A673 (cell line): ENCODE measurements at regions not wholly inside any gene's neighbourhood (a gene's known extent, or its start where the extent isn't known, plus 50 kb on each side); places are given as distances from the start of the nearest gene placed in this dataset.

ENCODE experiments used
- BruUV-seq: library from RNA; stranded (reverse); fragments of 400-500 nt; replicated peaks from 2 replicates; lab custom pipeline; 2021; lab: Mats Ljungman, UMichigan
- CTCF ChIA-PET: fragments of 300-600 bp; sonication (Branson Sonifier 250); formaldehyde crosslinking; loops from one replicate; lab custom pipeline; 2022; ENCODE audit warnings: antibody characterized with exemption; lab: Charles Lee
- POLR2A ChIA-PET: fragments of 300-600 bp; sonication (Branson Sonifier 250); formaldehyde crosslinking; loops from one replicate; lab custom pipeline; 2022; ENCODE audit warnings: antibody characterized with exemption; ENCODE audit not compliant: low non-redundant PET; lab: Charles Lee
- DNase-seq: peaks from one replicate; pipeline ENCODE4 v3.0.0-alpha.2; 2015; ENCODE audit warnings: low spot score
- H3K27ac ChIP-seq: fragments of 200-600 bp; sonication (generic); 2 replicates; pipeline ENCODE4 v1.5.1; 2016; ENCODE audit warnings: mixed run types, low read depth, mild to moderate bottlenecking, mixed read lengths, antibody characterized with exemption, low read length; ENCODE audit not compliant: poor library complexity, severe bottlenecking
- H3K27me3 ChIP-seq: fragments of 200-600 bp; sonication (generic); replicated peaks from 2 replicates; pipeline ENCODE4 v1.6.1; 2017; ENCODE audit warnings: mixed run types, low read depth, mild to moderate bottlenecking, mixed read lengths, antibody characterized with exemption, low read length; ENCODE audit not compliant: insufficient read depth, poor library complexity
- H3K36me3 ChIP-seq: fragments of 200-600 bp; sonication (generic); 2 replicates; pipeline ENCODE4 v1.6.1; 2016; ENCODE audit warnings: mixed run types, mild to moderate bottlenecking, mixed read lengths, antibody characterized with exemption, low read length; ENCODE audit not compliant: insufficient read depth, poor library complexity, severe bottlenecking
- H3K4me1 ChIP-seq: fragments of 200-600 bp; sonication (generic); 2 replicates; pipeline ENCODE4 v1.6.1; 2017; ENCODE audit warnings: mixed run types, mild to moderate bottlenecking, mixed read lengths, antibody characterized with exemption, low read length; ENCODE audit not compliant: insufficient read depth, poor library complexity, severe bottlenecking
- H3K4me3 ChIP-seq: fragments of 200-600 bp; sonication (generic); 2 replicates; pipeline ENCODE4 v1.5.1; 2016; ENCODE audit warnings: low read depth, mixed run types, mild to moderate bottlenecking, mixed read lengths, low read length; ENCODE audit not compliant: poor library complexity, severe bottlenecking
- H3K9me3 ChIP-seq: fragments of 200-600 bp; sonication (generic); 2 replicates; pipeline ENCODE4 v1.6.1; 2016; ENCODE audit warnings: mixed run types, low read depth, mild to moderate bottlenecking, mixed read lengths, antibody characterized with exemption, low read length; ENCODE audit not compliant: poor library complexity, severe bottlenecking
- CTCF ChIP-seq: fragments of 300-800, 200-600 bp; sonication (generic); conservative IDR thresholded peaks from 2 replicates; pipeline ENCODE4 v1.5.1; 2017; ENCODE audit warnings: low read depth, mild to moderate bottlenecking, antibody characterized with exemption, low read length, moderate library complexity, mixed read lengths
- EZH2 ChIP-seq: fragments of 200-600 bp; sonication (generic); IDR thresholded peaks from 2 replicates; pipeline ENCODE4 v1.6.1; 2017; ENCODE audit warnings: borderline replicate concordance, low read depth, mild to moderate bottlenecking, mixed read lengths, antibody characterized with exemption, low read length; ENCODE audit not compliant: poor library complexity, severe bottlenecking
- intact Hi-C: fragments of 100-400 bp; cut with micrococcal nuclease; formaldehyde crosslinking; loops from one replicate; pipeline ENCODE4 v1.10.0; 2022; ENCODE audit not compliant: unreplicated experiment

DNA sequence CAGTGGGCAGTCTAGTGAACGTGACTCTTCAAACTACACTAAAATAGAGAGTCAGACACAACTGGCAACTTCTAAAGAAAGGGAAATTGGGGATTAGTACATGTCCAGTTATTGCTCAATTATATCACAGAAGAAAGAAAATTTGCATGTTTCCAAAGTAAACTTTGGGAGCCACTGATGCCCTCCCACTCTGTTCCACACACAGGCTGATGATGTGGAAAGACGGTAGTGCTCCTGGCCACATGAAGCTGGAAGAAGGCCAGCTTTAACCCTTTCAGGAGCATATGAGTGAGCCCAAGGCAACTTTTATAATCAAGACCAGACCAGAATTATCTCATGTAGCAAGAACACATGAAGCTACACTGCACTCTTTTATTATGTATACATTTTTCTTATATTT, 141.0 kb downstream of the NR4A2 start:
- no TSS peak for BruUV-seq
- Histone ChIP-seq H3K27ac (no peak overlapping the region), H3K36me3 (no peaks in the 10 kb centered on the region), H3K27me3 (no peaks in the 10 kb centered on the region), H3K4me3 (no peak overlapping the region), H3K9me3 (no peaks in the 10 kb centered on the region), H3K4me1 (no peaks in the 10 kb centered on the region)
- CTCF ChIA-PET, result no interaction called here
- POLR2A ChIA-PET, result no interaction called here
- intact Hi-C loops, result no loop called here
- DNase-seq, result no peak
- TF ChIP-seq EZH2 (no peak), CTCF (no peak)

GRCh38 chr2:156190517-156190916, 142.0 kb downstream of the NR4A2 start:
- no peak for DNase-seq
- no peak overlapping the region for H3K27ac ChIP-seq
- H3K36me3 ChIP-seq, result no peaks in the 10 kb centered on the region
- no peak overlapping the region for H3K4me3 ChIP-seq
- intact Hi-C loops, result no loop called here
- CTCF ChIA-PET, result no interaction called here
- H3K27me3 ChIP-seq, result no peaks in the 10 kb centered on the region
- H3K4me1 ChIP-seq, result no peaks in the 10 kb centered on the region
- no TSS peak for BruUV-seq
- H3K9me3 ChIP-seq, result no peaks in the 10 kb centered on the region
- POLR2A ChIA-PET, result no interaction called here
- TF ChIP-seq EZH2 (no peak), CTCF (no peak)

DNA sequence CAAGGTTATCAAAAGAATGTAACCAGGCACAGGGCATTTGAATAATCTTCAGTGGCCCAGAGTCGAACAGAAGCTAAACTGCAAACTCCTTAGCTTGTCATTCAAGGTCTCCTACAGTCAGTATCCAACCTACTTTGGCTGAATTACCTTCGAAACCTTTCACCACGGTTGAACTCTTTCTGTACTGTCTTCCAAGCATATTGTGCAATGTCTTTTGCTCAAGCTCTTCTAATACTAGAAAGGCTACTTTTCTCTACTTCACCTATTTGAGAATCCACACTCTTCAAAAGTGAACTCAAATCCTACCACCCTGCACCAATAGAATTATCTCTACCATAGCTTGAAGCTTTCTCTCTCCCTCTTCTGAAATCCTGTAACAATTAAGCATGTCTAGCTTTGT, 142.9 kb downstream of the NR4A2 start:
- BruUV-seq, result no TSS peak

More for the DNA sequence above, 142.9 kb downstream of the NR4A2 start:
- ChIA-PET CTCF (no interaction called here), POLR2A (no interaction called here)
- intact Hi-C loops, result no loop called here
- DNase-seq, result no peak
- TF ChIP-seq CTCF (no peak), EZH2 (no peak)
- Histone ChIP-seq H3K36me3 (no peaks in the 10 kb centered on the region), H3K27ac (no peak overlapping the region), H3K9me3 (no peaks in the 10 kb centered on the region), H3K4me1 (no peaks in the 10 kb centered on the region), H3K4me3 (no peak overlapping the region), H3K27me3 (no peaks in the 10 kb centered on the region)
